Rectal smooth muscle tissue (tissue), 1 donor: ENCODE measurements at regions not wholly inside any gene's neighbourhood (a gene's known extent, or its start where the extent isn't known, plus 50 kb on each side); places are given as distances from the start of the nearest gene placed in this dataset.
"Not testable (repeated sequence)": the region's sequence is repeated elsewhere in the genome, so short reads cannot be mapped to it uniquely, and the experiment has no call there.

ENCODE experiments used
- H3K27ac ChIP-seq: one replicate; pipeline ENCODE4 v1.7.0; 2013; ENCODE audit warnings: low read depth, low read length, inconsistent platforms
- H3K27me3 ChIP-seq: one replicate; pipeline ENCODE4 v1.7.0; 2013; ENCODE audit warnings: low read length; ENCODE audit not compliant: control insufficient read depth, insufficient read depth
- H3K36me3 ChIP-seq: one replicate; pipeline ENCODE4 v1.7.0; 2013; ENCODE audit warnings: low read length; ENCODE audit not compliant: control insufficient read depth, insufficient read depth
- H3K4me1 ChIP-seq: one replicate; pipeline ENCODE4 v1.7.0; 2013; ENCODE audit warnings: low read length; ENCODE audit not compliant: control insufficient read depth, insufficient read depth
- H3K4me3 ChIP-seq: one replicate; pipeline ENCODE4 v1.7.0; 2013; ENCODE audit warnings: low read length
- H3K9ac ChIP-seq: one replicate; pipeline ENCODE4 v1.7.0; 2013; ENCODE audit warnings: low read length

DNA sequence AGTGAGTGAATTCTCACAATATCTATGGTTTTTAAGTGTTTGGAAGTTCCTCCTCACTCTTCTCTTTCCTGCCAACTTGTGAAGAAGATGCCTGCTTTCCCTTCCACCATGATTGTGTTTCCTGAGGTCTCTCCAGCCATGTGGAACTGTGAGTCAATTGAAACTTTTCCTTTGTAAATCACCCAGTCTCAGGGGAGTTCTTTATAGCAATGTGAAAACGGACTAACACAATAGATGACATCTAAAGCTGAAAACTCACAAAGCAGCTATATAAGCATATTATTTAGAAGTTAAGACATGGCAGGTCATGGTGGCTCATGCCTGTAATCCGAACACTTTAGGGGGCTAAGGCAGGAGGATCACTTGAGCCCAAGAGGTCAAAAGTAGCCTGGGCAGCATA, 130.2 kb downstream of the ARRDC3 start:
- no peaks in the 10 kb centered on the region for H3K27me3 ChIP-seq
- H3K9ac ChIP-seq, result no peak overlapping the region
- H3K4me3 ChIP-seq, result no peak overlapping the region
- no peaks in the 10 kb centered on the region for H3K36me3 ChIP-seq
- no peak overlapping the region for H3K27ac ChIP-seq
- H3K4me1 ChIP-seq, result no peaks in the 10 kb centered on the region

DNA sequence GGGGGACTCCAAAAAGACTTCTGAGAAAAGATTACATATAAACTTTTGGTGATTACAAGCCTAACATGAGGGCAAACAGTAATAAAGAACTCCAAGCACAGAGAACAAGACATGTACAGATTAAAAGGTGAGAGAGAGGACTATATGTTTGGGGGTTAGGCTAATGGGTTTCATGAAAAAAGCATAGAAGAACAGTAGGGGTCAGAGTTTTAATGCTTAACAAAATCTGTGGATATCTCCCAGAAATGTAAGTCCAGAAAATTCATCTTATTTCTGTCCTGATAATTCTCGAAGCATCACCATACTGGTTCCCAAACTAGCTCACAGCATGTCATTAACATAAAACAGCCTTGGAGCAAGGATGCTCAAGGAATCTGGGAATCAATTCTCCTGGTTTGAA, 137.2 kb downstream of the ARRDC3 start:
- H3K27me3 ChIP-seq, result no peaks in the 10 kb centered on the region
- no peaks in the 10 kb centered on the region for H3K4me1 ChIP-seq
- no peaks in the 10 kb centered on the region for H3K36me3 ChIP-seq
- no peak overlapping the region for H3K4me3 ChIP-seq
- no peak overlapping the region for H3K9ac ChIP-seq
- no peak overlapping the region for H3K27ac ChIP-seq

DNA sequence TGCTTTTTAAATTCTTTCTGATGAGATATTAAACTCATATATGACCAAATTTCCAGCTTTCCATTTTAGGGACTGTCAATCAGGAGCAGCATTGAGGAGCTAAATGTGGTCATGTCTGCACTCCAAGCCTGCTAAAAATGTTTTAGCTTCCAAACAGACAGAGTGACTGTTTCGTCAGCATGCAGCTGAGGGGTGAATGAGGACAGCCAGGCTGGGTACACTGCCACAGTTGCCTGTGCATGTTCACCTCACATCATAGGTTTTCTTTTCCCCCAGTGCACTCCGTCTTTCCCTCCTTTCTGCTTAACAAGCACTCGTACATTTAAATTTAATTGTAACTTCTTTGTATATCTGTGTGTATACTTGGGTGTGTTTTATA, 138.1 kb downstream of the ARRDC3 start:
- Histone ChIP-seq H3K27me3 (no peaks in the 10 kb centered on the region), H3K4me3 (no peak overlapping the region), H3K4me1 (no peaks in the 10 kb centered on the region), H3K36me3 (no peaks in the 10 kb centered on the region), H3K27ac (no peak overlapping the region), H3K9ac (no peak overlapping the region)

DNA sequence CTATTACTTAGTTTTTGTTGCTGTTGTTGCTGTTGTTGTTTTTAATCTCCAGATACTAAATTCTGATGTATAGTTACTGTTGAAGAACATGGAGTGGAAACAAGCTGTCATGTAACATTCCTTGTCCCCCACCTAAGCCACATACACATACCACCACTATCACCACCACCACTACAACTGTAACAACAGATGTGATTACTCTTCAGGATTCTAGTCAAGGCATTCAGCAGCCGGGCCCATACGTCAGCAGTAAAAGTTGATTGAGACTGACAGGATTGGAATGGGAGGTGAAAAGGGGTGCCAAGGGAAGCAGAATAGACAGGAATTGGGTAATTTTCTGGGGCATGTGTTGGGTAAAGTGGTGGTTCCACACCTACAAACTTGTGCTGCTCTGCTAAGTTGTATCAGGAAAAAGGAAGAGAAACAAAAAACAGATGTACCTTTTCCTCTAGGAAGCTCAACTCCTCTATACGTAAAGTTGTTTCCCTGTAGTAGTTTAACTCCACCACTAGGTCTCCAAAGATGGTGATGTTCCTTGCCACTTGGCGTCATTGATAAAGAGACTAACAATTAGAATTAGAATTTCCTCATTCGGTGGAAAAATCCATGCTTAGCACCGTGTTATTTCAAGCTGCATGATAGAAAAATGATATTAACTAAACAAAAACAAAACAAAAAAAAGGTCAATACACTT, 138.6 kb downstream of the ARRDC3 start:
- Histone ChIP-seq H3K9ac (no peak overlapping the region), H3K4me1 (no peaks in the 10 kb centered on the region), H3K27ac (no peak overlapping the region), H3K36me3 (no peaks in the 10 kb centered on the region), H3K4me3 (no peak overlapping the region), H3K27me3 (no peaks in the 10 kb centered on the region)

DNA sequence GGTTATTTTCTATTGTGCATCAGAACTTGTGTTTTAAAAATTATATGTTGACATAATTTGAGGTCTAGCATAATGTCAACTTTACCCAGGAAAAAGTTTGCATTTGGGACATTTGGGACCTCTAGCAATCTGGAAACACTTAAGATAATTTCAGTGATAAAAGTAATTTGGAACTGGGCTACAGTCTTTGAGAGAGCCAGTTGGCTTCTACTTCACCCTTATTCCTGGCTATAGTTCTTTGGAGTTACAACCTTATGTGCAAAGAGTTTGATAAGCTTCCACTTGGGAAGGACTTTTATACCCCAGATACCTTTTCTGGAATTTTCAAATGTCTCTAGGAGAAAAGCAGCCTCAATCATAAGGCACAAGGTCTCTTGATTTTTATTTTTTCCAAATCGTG, 139.3 kb downstream of the ARRDC3 start:
- H3K27me3 ChIP-seq, result no peaks in the 10 kb centered on the region
- H3K4me3 ChIP-seq, result no peak overlapping the region
- H3K36me3 ChIP-seq, result no peaks in the 10 kb centered on the region
- no peak overlapping the region for H3K9ac ChIP-seq
- H3K4me1 ChIP-seq, result no peaks in the 10 kb centered on the region
- no peak overlapping the region for H3K27ac ChIP-seq

DNA sequence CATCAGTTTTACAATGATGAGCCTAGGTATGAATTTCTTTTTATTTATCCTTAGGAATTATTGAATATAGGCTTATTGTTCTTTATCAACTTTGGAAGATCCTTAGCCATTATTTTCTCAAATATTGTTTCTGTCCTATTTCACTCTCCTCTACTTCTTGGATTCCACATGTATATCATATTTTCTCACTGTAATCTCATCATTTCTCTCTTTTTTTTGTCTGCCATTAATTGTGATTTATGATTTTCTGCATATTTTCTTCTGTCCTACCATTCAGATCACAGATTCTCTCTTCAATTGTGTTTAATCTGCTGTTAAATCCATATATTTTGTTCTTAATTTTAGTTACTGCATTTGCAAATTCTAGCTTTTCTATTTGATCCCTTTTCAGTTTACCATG, 139.8 kb downstream of the ARRDC3 start:
- Histone ChIP-seq H3K9ac (no peak overlapping the region), H3K27me3 (no peaks in the 10 kb centered on the region), H3K4me1 (no peaks in the 10 kb centered on the region), H3K36me3 (no peaks in the 10 kb centered on the region), H3K27ac (no peak overlapping the region), H3K4me3 (no peak overlapping the region)

DNA sequence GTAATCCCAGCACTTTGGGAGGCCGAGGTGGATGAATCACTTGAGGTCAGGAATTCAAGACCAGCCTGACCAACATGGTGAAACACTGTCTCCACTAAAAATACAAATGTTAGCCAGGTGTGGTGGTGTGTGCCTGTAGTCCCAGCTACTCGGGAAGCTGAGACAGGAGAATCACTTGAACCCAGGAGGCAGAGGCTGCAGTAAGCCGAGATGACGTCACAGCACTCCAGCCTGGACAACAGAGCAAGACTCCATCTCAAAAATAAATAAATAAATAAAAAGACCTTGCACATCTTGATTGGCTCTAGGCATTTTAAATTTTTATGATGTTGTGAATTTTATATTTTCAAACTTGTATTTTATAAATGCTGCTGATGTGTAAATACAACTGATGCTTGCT, 141.7 kb downstream of the ARRDC3 start:
- H3K27ac ChIP-seq, H3K4me3 ChIP-seq, H3K27me3 ChIP-seq, H3K36me3 ChIP-seq, H3K4me1 ChIP-seq, H3K9ac ChIP-seq: not testable (repeated sequence)

DNA sequence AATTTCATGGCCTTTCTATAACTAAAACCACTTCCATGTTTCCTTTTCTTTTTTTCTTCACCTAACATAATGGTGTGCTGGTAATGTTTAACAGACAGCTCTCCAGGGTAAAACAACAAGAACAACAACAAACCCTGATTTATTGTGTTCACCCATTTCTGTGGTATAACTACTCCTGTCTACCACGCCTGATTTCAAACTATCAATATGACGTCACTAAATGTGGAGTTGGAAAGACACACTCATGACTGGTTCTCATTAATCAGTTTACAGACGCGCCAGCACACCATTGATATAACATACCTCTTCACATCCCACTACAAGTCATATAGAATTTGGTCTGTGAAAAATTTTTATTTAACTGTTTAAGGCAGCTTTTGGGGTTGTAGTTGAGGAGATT, 142.9 kb downstream of the ARRDC3 start:
- no peak overlapping the region for H3K4me3 ChIP-seq
- H3K27ac ChIP-seq, result no peak overlapping the region
- H3K9ac ChIP-seq, result no peak overlapping the region
- no peaks in the 10 kb centered on the region for H3K36me3 ChIP-seq
- H3K4me1 ChIP-seq, result no peaks in the 10 kb centered on the region
- H3K27me3 ChIP-seq, result no peaks in the 10 kb centered on the region

DNA sequence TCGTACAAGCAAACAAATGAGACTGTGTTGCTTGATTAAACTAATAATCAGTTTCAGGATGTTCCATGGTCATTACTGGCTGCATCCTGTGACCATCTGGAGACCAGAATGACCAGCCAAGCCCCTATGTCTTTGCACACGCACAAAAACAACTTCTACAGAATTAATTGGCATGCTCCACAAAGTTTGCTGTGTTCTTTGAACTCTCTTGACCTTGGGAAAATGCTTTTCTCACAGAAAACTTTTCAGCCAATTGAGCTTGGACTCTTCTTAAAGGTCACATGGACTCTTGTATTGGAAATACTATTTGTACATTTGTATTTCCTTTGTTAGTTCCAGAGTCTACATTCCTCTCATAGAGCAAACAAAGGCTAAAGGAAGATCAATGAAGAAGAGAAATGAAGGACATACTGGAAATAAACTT, 147.8 kb downstream of the ARRDC3 start:
- no peak overlapping the region for H3K9ac ChIP-seq
- no peaks in the 10 kb centered on the region for H3K36me3 ChIP-seq
- no peak overlapping the region for H3K27ac ChIP-seq
- no peaks in the 10 kb centered on the region for H3K27me3 ChIP-seq
- no peak overlapping the region for H3K4me3 ChIP-seq
- H3K4me1 ChIP-seq, result no peaks in the 10 kb centered on the region

DNA sequence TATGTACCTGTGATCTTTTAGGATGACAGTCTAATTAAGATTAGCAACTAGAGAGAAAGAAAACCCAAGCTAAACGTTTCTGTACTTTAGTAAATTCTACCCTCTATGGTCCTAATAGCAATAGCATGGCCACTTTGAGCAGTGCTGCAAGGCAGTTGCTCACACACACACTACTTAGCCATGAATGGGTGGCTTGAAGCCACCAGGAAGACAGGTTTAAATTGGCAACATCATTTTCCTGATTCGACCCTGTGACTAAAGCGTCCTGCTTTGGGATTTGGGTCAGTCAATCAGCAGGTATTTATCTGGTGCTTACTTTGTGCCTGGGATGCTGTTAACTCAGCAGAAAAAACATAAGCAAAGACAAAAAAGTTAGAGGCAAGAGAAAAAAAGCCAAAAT, 150.6 kb downstream of the ARRDC3 start:
- H3K4me3 ChIP-seq, result no peak overlapping the region
- no peaks in the 10 kb centered on the region for H3K27me3 ChIP-seq
- H3K27ac ChIP-seq, result no peak overlapping the region
- no peaks in the 10 kb centered on the region for H3K36me3 ChIP-seq
- no peak overlapping the region for H3K9ac ChIP-seq
- H3K4me1 ChIP-seq, result no peaks in the 10 kb centered on the region

DNA sequence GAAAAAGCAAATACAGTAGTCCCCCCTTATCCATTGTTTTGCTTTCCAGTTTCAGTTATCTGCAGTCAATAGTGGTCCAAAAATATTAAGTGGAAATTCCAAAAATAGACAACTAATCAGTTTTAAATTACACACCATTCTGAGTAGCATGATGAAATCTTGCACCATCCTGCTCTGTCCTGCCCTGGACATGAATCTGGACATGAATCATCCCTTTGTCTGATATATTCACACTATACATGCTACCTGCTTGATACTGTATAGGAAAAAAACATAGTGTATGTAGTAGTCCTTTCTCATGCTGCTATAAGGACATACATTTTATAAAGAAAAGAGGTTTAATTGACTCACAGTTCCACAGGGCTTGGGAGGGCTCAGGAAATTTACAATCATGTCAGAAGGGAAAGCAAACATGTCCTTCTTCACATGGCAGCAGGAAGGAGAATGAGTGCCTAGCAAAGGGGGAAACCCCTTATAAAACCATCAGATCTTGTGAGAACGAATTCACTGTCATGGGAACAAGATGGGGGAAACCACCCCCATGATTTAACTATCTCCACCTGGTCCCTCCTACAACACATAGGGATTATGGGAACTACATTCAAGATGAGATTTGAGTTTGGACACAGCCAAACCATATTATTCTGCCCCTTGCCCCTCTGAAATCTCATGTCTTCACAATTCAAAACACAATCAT, 153.9 kb downstream of the ARRDC3 start:
- Histone ChIP-seq H3K4me1 (no peaks in the 10 kb centered on the region), H3K4me3 (no peak overlapping the region), H3K27ac (no peak overlapping the region), H3K27me3 (no peaks in the 10 kb centered on the region), H3K36me3 (no peaks in the 10 kb centered on the region), H3K9ac (no peak overlapping the region)

DNA sequence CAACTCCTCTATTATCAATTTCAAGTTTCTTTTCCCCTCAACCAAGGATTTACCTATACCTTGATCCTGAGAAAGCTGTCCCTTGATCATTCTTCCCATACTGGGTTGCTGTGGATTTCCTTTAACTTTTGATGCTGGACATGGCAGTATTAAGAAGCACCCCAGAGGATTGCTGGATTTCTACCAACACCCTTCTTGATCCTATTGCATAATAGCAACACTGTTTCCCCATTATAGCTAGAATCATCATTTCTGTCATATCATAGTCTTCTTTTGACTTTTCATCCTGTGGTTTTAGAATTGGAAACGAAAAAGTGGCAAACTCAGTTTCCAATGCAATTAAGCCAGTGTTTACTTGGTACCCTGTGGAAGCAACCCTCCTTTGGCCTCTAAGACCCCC, 154.9 kb downstream of the ARRDC3 start:
- Histone ChIP-seq H3K27ac (no peak overlapping the region), H3K4me3 (no peak overlapping the region), H3K4me1 (no peaks in the 10 kb centered on the region), H3K9ac (no peak overlapping the region), H3K27me3 (no peaks in the 10 kb centered on the region), H3K36me3 (no peaks in the 10 kb centered on the region)
